ENCODE measurements at regions not wholly inside any gene's neighbourhood (a gene's known extent, or its start where the extent isn't known, plus 50 kb on each side); places are given as distances from the start of the nearest gene placed in this dataset.
"Not testable (repeated sequence)": the region's sequence is repeated elsewhere in the genome, so short reads cannot be mapped to it uniquely, and the experiment has no call there.

DNA sequence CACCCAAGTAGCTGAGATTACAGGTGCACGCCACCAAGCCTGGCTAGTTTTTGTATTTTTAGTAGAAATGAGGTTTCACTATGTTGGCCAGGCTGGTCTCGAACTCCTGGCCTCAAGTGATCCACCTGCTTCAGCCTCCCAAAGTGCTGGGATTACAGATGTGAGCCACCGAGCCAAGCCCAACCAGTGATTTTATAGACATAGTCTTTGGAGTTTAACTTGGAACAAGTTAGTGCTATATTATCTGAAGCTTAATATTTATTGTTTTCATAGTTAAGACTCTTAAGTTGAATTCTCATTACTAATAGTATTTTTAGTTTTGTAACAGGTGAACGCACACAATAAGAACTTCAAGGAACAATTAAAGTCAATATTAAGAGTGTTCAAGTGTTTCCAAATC lies 122.1 kb downstream of the SPAG6 start:
- not testable (repeated sequence) for DNase-seq (ENCODE audit: low spot score)

DNA sequence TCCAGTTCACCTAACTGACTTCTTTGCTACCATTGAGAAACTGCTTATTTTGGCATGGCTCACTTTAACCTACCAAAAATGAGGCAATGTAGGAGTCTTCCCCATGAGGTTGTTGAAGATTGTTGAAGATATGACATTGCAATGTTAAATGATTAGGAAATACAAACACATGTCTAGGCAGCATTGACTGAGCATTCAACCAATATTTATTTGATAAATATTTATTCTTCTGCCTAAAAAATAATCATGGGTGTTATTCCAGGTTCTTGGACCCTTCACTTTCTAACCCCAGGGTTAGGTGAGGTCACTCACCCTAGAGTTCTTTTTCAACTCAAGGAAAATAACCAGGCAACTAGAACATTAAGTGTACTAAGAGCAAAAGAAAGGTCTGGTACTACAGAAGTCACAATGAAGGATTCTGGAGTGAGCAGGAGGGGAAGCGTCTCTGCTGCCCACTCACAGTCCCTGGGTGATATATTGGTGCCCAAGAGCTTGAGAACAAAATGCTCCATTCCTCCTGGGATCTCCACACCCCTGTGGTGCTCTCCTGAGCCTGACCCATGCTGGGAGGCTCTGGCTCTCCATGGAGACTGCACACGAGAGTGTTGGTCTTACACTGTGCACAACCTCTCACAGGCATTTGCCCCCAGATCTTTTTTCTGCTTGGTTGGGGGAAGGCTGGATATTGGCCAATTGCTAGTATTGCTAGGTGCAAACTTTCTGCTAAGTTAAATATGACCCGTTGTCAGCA lies 123.4 kb downstream of the SPAG6 start:
- DNase-seq (ENCODE audit: low spot score) = no peak

DNA sequence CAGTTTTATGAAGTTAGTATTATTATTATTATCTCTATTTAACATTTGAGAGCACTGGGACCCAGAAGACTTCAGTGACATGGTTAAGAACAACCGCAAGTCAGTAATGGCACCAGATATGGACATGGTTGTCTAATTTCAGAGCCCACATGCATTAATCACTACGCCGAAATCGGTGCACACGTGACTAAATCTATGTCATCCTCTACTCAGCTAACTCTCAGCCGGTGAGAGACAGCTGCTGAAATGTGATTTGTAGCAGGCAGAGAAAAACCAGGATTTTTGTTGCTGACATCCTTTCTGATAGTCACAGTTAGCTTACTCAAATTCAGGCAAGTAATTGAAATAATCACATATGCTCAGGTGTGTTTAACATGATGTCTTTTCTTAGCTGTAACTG lies 127.7 kb downstream of the SPAG6 start:
- no peak for DNase-seq (ENCODE audit: low spot score)

- no peak for DNase-seq (ENCODE audit: low spot score)
Observed at GRCh38 chr10:22473459-22473858, 128.2 kb downstream of the SPAG6 start.

DNA sequence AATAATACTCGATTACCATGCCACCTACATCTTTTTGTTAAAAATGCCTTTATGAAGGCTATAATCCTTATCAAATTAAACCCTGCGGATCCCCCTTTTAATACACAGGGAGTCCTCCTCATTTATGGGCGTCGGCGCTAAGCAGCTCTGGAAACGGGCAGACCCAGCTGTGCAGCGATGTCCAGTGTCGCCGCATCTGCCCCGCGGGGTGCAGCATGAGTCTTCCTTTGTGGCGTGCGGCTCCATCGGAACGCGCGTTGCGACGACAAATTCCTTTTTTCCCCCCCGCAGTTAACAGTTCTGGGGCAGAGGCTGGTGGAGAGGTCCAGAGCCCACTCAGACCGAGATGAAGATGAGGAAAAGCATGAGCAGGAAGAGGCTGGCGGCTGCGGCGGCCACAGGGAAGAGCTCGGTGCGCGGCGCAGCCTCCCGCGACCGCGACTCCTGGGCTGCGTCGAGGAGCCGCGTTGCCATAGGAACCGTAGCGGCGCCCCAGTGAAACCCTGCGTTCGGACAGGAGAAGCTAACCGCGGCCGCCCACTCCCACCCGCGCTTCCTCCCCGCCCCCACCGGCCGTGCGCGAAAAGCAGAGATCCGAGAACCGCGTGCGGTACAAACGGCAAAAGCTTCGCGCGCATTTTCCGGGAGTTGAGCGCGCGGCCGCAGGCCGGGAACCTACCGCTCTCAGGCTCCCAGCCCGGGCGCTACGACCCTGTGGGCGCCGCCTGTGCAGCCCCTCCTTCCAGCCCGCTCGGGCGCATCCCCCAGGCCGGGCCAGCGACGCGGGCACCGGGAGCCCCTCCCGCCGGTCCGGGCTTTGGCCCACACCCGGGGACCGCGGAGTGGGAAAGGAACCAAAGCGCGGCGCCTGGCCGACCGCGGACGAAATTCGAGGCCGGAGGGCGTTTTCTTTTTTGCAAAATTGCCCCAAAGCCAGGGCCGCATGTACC lies 130.6 kb downstream of the SPAG6 start:
- peak; percentile 66 for DNase-seq (ENCODE audit: low spot score)

- DNase-seq (ENCODE audit: low spot score) = no peak
Observed at GRCh38 chr10:22476601-22477321, 131.5 kb downstream of the SPAG6 start.

DNA sequence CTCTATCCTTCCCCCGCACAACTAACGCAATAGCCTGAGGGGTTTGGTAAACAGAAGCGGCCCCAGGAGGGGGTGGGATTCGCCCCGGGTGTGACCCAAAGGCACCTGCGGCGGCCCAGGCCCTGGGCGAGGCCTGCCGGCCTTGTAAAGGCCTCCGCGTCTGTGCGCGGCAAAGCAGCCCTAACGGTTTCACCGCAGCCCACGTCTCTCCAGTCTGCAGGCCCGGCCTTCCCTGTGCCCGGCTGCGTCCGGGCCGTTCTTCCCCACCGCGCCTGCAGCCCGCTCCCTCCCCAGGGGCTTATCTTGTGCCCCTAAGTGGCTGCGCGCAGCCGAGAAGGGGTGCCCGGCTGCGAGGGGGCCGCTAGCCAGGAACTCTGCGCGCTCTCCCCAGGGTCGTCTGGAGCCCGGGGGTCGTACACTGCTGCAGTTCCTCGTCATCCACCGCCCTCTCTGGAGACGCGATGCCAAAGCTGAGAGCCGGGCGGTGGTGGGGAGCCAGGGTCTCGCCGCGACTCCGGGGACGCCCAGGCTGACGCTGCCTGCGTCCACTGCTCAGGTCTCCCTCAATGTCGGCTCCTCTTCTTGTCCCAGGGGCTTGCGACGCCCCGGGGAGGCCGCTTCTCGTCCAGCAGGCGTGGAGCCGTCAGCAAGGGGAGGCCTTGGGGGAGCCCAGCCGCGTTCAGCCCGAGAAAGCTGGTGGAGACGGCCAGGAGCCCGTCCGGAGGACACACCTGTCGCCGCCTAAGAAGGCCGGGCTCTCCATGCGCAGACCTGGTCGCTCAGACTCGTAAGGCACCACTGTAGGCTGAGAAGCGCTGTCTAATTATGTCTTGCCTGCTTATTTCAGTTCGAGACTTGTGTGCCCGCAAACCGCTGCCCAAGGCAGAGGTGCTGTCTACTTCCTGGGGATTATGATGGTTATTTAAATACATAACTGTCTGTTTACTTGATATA lies 132.3 kb downstream of the SPAG6 start:
- no peak for DNase-seq (ENCODE audit: low spot score)

DNA sequence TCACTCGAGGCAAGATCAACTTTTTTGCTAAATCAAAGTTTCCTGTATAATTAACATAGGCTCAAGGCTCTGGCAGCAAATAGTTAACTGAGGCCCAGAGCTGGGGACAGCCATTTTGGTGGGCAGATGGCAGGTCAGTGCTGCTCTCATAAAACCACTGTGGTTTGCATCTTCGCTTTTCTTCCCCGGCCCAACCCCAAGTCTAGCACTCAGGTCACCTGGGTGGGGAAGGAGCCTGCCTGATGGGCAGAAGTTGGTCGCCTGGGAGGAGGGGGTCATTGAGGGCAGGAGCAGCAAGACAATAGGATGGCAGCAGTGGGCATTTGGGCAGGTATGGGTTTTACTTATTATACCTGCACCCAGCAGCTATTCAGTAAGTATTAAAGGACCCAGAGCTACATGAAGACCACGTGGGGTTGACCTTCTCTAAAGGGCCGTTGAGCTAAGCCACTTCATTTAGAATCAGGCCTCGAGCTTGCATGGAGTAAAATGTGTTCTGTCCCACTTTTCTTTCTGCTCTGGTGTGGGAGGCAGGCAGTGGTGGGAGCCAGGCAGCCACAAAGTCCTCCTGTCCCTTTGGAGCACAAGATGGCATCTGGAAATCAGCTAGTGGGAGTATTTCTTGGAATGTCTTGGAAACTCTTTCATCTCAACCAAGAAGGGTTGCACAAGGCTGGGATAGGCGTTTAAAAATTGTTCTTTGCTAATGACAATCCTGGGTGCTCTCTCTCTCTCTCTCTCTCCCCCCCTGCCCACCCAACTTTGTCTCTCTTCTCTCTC lies 133.4 kb downstream of the SPAG6 start:
- no peak for DNase-seq (ENCODE audit: low spot score)

DNA sequence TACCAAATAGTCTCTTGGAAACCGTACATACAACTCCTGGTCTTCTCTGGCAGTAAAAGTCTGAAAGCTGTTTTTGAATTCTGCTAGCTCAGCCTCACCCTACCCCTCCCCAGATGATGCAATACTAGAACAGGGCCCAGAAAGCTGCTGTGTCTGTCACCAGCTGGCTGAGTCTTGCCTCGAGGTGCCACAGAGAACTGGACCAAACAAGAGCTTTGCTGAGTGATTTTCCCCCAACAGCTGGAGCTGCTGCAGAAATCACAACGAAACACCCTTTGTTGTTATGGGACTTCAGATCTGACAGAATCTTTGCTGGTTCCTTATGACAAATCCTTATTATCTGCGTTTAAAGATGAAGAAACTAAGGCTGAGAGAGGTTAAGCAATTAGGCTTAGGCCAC lies 134.1 kb downstream of the SPAG6 start:
- DNase-seq (ENCODE audit: low spot score) = no peak

- DNase-seq (ENCODE audit: low spot score) = no peak
Observed at GRCh38 chr10:22481106-22481505, 135.8 kb downstream of the SPAG6 start.

GRCh38 chr10:22481687-22482539 lies 136.6 kb downstream of the SPAG6 start:
- DNase-seq (ENCODE audit: low spot score) = no peak

DNA sequence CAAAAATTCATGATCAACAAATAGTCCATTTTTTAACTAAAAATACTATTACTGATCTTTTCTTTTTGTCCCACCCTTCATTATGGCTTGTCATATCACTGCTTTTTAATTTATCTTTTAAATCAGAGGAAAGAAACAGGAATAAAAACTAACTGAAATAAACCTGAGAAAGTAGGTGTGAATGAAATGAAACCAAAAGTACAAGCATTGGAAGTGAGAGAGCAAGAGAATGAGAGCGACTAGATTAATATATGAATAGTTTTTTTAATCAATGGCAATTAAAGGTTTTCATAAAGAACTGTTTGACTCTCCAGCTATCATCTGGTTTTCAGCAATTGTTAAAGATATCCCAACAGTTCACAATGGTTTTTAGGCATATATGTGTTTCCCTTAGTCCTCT lies 137.8 kb downstream of the SPAG6 start:
- DNase-seq (ENCODE audit: low spot score) = no peak
